Suprapubic skin (tissue), 3 donors: ENCODE measurements at regions not wholly inside any gene's neighbourhood (a gene's known extent, or its start where the extent isn't known, plus 50 kb on each side); places are given as distances from the start of the nearest gene placed in this dataset.

Experiments used
- CTCF ChIP-seq, 2 donors: fragments of 200-600 bp in 1 of 2; fragments of 450-650 bp in 1 of 2; sonication (generic) in 1 of 2; IDR thresholded peaks; one replicate each; pipeline ENCODE4 v1.5.1; 2016 to 2019; ENCODE audit warnings: antibody characterized with exemption in 2 of 2, mild to moderate bottlenecking in 1 of 2, moderate library complexity in 1 of 2
- POLR2AphosphoS5 ChIP-seq, 3 donors: sonication (generic); formaldehyde crosslinking; IDR thresholded peaks; one replicate each; pipeline ENCODE4 v1.6.1; 2017; ENCODE audit warnings: antibody characterized with exemption in 3 of 3

- TF ChIP-seq CTCF (IDR thresholded peaks at IDR 0.05) (no peak), POLR2AphosphoS5 (IDR thresholded peaks at IDR 0.05) (no peak)
Measured at GRCh38 chr7:28292834-28293526, 112.4 kb upstream of the JAZF1 start.
